ENCODE measurements at regions not wholly inside any gene's neighbourhood (a gene's known extent, or its start where the extent isn't known, plus 50 kb on each side); places are given as distances from the start of the nearest gene placed in this dataset.

DNA sequence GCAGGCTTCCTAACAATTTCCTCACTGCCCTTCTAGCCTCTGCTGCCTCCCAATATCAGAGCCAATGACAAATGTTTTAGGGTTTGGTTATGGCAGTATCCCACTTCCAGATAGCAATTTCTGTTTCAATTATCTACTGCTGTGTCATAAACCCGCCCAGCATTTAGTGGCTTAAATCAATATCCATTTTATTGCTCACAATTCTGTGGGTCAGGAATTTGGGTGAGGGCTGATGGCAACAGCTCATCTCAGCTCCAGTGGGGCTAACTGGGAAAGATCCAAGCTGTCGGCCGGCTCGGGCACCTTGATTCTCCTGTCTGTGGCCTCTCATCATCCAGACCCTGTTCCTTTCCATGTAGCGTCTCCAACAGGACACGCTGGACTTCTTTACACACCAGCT is 85.3 kb upstream of the GOLGA8J start:
- Mint-ChIP-seq H3K27ac (ENCODE audit: unreplicated experiment) (no peak overlapping the region), H3K4me1 (ENCODE audit: low read depth, unreplicated experiment) (peaks cover 13% of the 10 kb centered on the region), H3K9me3 (ENCODE audit: unreplicated experiment) (peaks cover 11% of the 10 kb centered on the region), H3K36me3 (ENCODE audit: insufficient read depth, unreplicated experiment) (no peaks in the 10 kb centered on the region), H3K4me3 (ENCODE audit: unreplicated experiment) (no peak overlapping the region), H3K27me3 (ENCODE audit: insufficient read depth, unreplicated experiment) (peaks cover 2% of the 10 kb centered on the region)
- TF ChIP-seq CTCF (IDR thresholded peaks at IDR 0.05; ENCODE audit: insufficient read depth in 1 of 2, low read depth in 1 of 2, low read length in 1 of 2, severe bottlenecking in 1 of 2, unreplicated experiment in 1 of 2), result no peak
- ChIA-PET POLR2A (no interaction called here), CTCF (interaction anchor here (1.0 kb wide), 1 partner anchor 55 kb away, joined by 3 read pairs; no protein-coding TSS in a partner anchor)
- no TSS peak for BruUV-seq (replicated peaks)
- H3K4me3 ChIP-seq (ENCODE audit: low read depth, low read length), result no peak overlapping the region
- H3K27me3 ChIP-seq (replicated peaks; ENCODE audit: control insufficient read depth, insufficient read depth, low read length), result no peaks in the 10 kb centered on the region
- DNase-seq, result no peak
- peaks cover 3% of the 10 kb centered on the region; the same call in 1 of the 2 replicates for H3K4me1 ChIP-seq
- H3K9me3 ChIP-seq, result no peaks in the 10 kb centered on the region
- intact Hi-C loops (cut with micrococcal nuclease; ENCODE audit: unreplicated experiment), result no loop called here
- no peaks in the 10 kb centered on the region for H3K36me3 ChIP-seq (ENCODE audit: control insufficient read depth, insufficient read depth, low read length)

- CTCF ChIA-PET, result interaction anchor here (0.5 kb wide), 1 partner anchor 318 kb away, joined by 3 read pairs; no protein-coding TSS in a partner anchor
- no peak overlapping the region for H3K27ac Mint-ChIP-seq (ENCODE audit: unreplicated experiment)
- peaks cover 6% of the 10 kb centered on the region for H3K27me3 Mint-ChIP-seq (ENCODE audit: insufficient read depth, unreplicated experiment)
Measured at GRCh38 chr15:29994284-29994683, 88.5 kb upstream of the GOLGA8J start.

GRCh38 chr15:29990954-29991353 is 91.8 kb upstream of the GOLGA8J start:
- no TSS peak for BruUV-seq (replicated peaks)
- H3K36me3 ChIP-seq (ENCODE audit: control insufficient read depth, insufficient read depth, low read length), result no peaks in the 10 kb centered on the region
- H3K4me3 ChIP-seq (ENCODE audit: low read depth, low read length), result no peak overlapping the region
- Mint-ChIP-seq H3K36me3 (ENCODE audit: insufficient read depth, unreplicated experiment) (no peaks in the 10 kb centered on the region), H3K9me3 (ENCODE audit: unreplicated experiment) (no peaks in the 10 kb centered on the region), H3K27ac (ENCODE audit: unreplicated experiment) (no peak overlapping the region), H3K4me3 (ENCODE audit: unreplicated experiment) (no peak overlapping the region), H3K27me3 (ENCODE audit: insufficient read depth, unreplicated experiment) (peaks cover 6% of the 10 kb centered on the region), H3K4me1 (ENCODE audit: low read depth, unreplicated experiment) (peaks cover 23% of the 10 kb centered on the region)
- H3K4me1 ChIP-seq, result peaks cover 3% of the 10 kb centered on the region; the same call in 1 of the 2 replicates
- no peaks in the 10 kb centered on the region for H3K9me3 ChIP-seq
- ChIA-PET POLR2A (no interaction called here), CTCF (interaction anchor here (0.6 kb wide), 1 partner anchor 358 kb away, joined by 3 read pairs; no protein-coding TSS in a partner anchor)
- no peak for TF ChIP-seq CTCF (IDR thresholded peaks at IDR 0.05; ENCODE audit: insufficient read depth in 1 of 2, low read depth in 1 of 2, low read length in 1 of 2, severe bottlenecking in 1 of 2, unreplicated experiment in 1 of 2)
- H3K27me3 ChIP-seq (replicated peaks; ENCODE audit: control insufficient read depth, insufficient read depth, low read length), result no peaks in the 10 kb centered on the region
- intact Hi-C loops (cut with micrococcal nuclease; ENCODE audit: unreplicated experiment), result no loop called here
- DNase-seq, result no peak

More at GRCh38 chr15:29994284-29994683, 88.5 kb upstream of the GOLGA8J start:
- H3K36me3 Mint-ChIP-seq (ENCODE audit: insufficient read depth, unreplicated experiment), result no peaks in the 10 kb centered on the region
- H3K4me3 Mint-ChIP-seq (ENCODE audit: unreplicated experiment), result no peak overlapping the region
- H3K4me3 ChIP-seq (ENCODE audit: low read depth, low read length), result no peak overlapping the region
- no TSS peak for BruUV-seq (replicated peaks)
- H3K36me3 ChIP-seq (ENCODE audit: control insufficient read depth, insufficient read depth, low read length), result no peaks in the 10 kb centered on the region
- peaks cover 3% of the 10 kb centered on the region; the same call in 1 of the 2 replicates for H3K4me1 ChIP-seq
- H3K9me3 ChIP-seq, result no peaks in the 10 kb centered on the region
- no peaks in the 10 kb centered on the region for H3K9me3 Mint-ChIP-seq (ENCODE audit: unreplicated experiment)
- POLR2A ChIA-PET, result no interaction called here
- H3K27me3 ChIP-seq (replicated peaks; ENCODE audit: control insufficient read depth, insufficient read depth, low read length), result no peaks in the 10 kb centered on the region
- no peak for TF ChIP-seq CTCF (IDR thresholded peaks at IDR 0.05; ENCODE audit: insufficient read depth in 1 of 2, low read depth in 1 of 2, low read length in 1 of 2, severe bottlenecking in 1 of 2, unreplicated experiment in 1 of 2)
- DNase-seq, result no peak
- intact Hi-C loops (cut with micrococcal nuclease; ENCODE audit: unreplicated experiment), result no loop called here
- H3K4me1 Mint-ChIP-seq (ENCODE audit: low read depth, unreplicated experiment), result peaks cover 13% of the 10 kb centered on the region
